SK-N-SH treated with all-trans-retinoic acid at 6 μM for 48 hours (cell line): ENCODE measurements at regions not wholly inside any gene's neighbourhood (a gene's known extent, or its start where the extent isn't known, plus 50 kb on each side); places are given as distances from the start of the nearest gene placed in this dataset.

Experiments used
- ATAC-seq: fragments of 200-7000 bp; cut with Tn5 transposase; 3 replicates; pipeline ENCODE4 v1.9.1; 2020; ENCODE audit warnings: mild to moderate bottlenecking, moderate library complexity
- ARNTL ChIP-seq: fragments of 450-650 bp; formaldehyde crosslinking; IDR thresholded peaks from 2 replicates; pipeline ENCODE4 v1.5.0; 2020; ENCODE audit warnings: low read depth, mild to moderate bottlenecking, moderate library complexity, borderline replicate concordance
- CSDC2 ChIP-seq: fragments of 250-450 bp; sonication (Bioruptor Pico); IDR thresholded peaks from 2 replicates; pipeline ENCODE4 v1.5.0; 2020; ENCODE audit warnings: mild to moderate bottlenecking, moderate library complexity
- ESRRG ChIP-seq: fragments of 250-450 bp; sonication (Bioruptor Pico); IDR thresholded peaks from 2 replicates; pipeline ENCODE4 v1.6.1; 2021; ENCODE audit warnings: mild to moderate bottlenecking
- GLIS3 ChIP-seq: fragments of 250-450 bp; sonication (Bioruptor Pico); IDR thresholded peaks from 2 replicates; pipeline ENCODE4 v1.5.0; 2020; ENCODE audit warnings: mild to moderate bottlenecking, moderate library complexity
- ISL1 ChIP-seq: fragments of 250-450 bp; sonication (Bioruptor Pico); IDR thresholded peaks from 2 replicates; pipeline ENCODE4 v2.1.2; 2022; ENCODE audit warnings: mild to moderate bottlenecking, moderate library complexity
- PPARA ChIP-seq: fragments of 250-450 bp; sonication (Bioruptor Pico); IDR thresholded peaks from 2 replicates; pipeline ENCODE4 v1.5.0; 2020; ENCODE audit warnings: mild to moderate bottlenecking, borderline replicate concordance
- RARB ChIP-seq: fragments of 250-450 bp; sonication (Bioruptor Pico); IDR thresholded peaks from 2 replicates; pipeline ENCODE4 v1.8.0; 2021; ENCODE audit warnings: mild to moderate bottlenecking, moderate library complexity
- SNAI2 ChIP-seq: fragments of 250-450 bp; sonication (Bioruptor Pico); IDR thresholded peaks from 2 replicates; pipeline ENCODE4 v1.5.0; 2020; ENCODE audit warnings: mild to moderate bottlenecking, moderate library complexity
- TCF4 ChIP-seq: fragments of 250-450 bp; sonication (Bioruptor Pico); IDR thresholded peaks from 2 replicates; pipeline ENCODE4 v1.8.0; 2021; ENCODE audit warnings: mild to moderate bottlenecking, moderate library complexity, borderline replicate concordance
- TOX ChIP-seq: fragments of 250-450 bp; sonication (Bioruptor Pico); IDR thresholded peaks from 2 replicates; pipeline ENCODE4 v1.8.0; 2021; ENCODE audit warnings: mild to moderate bottlenecking, moderate library complexity, borderline replicate concordance
- ZC3H10 ChIP-seq: fragments of 250-450 bp; sonication (Bioruptor Pico); IDR thresholded peaks from 2 replicates; pipeline ENCODE4 v1.5.1; 2021; ENCODE audit warnings: mild to moderate bottlenecking, moderate library complexity
- ZFP3 ChIP-seq: fragments of 250-450 bp; sonication (Bioruptor Pico); IDR thresholded peaks from 2 replicates; pipeline ENCODE4 v1.5.0; 2020; ENCODE audit warnings: mild to moderate bottlenecking, moderate library complexity
- ZFP30 ChIP-seq: fragments of 450-650 bp; formaldehyde crosslinking; IDR thresholded peaks from 2 replicates; pipeline ENCODE4 v1.5.0; 2022; ENCODE audit warnings: mild to moderate bottlenecking, moderate library complexity
- ZNF565 ChIP-seq: fragments of 450-650 bp; formaldehyde crosslinking; conservative IDR thresholded peaks from 2 replicates; pipeline ENCODE4 v1.5.0; 2020; ENCODE audit warnings: low read depth, mild to moderate bottlenecking, moderate library complexity
- ZNF70 ChIP-seq: fragments of 450-650 bp; formaldehyde crosslinking; IDR thresholded peaks from 2 replicates; pipeline ENCODE4 v1.5.0; 2020; ENCODE audit warnings: mild to moderate bottlenecking, moderate library complexity
- ZNF8 ChIP-seq: fragments of 450-650 bp; formaldehyde crosslinking; IDR thresholded peaks from 2 replicates; pipeline ENCODE4 v1.5.0; 2020; ENCODE audit warnings: mild to moderate bottlenecking, moderate library complexity
- TF ChIP-seq, protein P1 (sequence below): fragments of 250-450 bp; sonication (Bioruptor Pico); IDR thresholded peaks from 2 replicates; pipeline ENCODE4 v1.8.0; 2020; ENCODE audit warnings: mild to moderate bottlenecking, moderate library complexity, borderline replicate concordance
- TF ChIP-seq, protein P2 (sequence below): fragments of 250-450 bp; sonication (Bioruptor Pico); IDR thresholded peaks from 2 replicates; pipeline ENCODE4 v1.5.1; 2020; ENCODE audit warnings: low read depth, mild to moderate bottlenecking, moderate library complexity
- TF ChIP-seq, protein P3 (sequence below): fragments of 250-450 bp; sonication (Bioruptor Pico); IDR thresholded peaks from 2 replicates; pipeline ENCODE4 v1.5.0; 2020; ENCODE audit warnings: mild to moderate bottlenecking, moderate library complexity
- TF ChIP-seq, protein P4 (sequence below): fragments of 250-450 bp; sonication (Bioruptor Pico); IDR thresholded peaks from 2 replicates; pipeline ENCODE4 v1.5.1; 2021; ENCODE audit warnings: mild to moderate bottlenecking, moderate library complexity

DNA sequence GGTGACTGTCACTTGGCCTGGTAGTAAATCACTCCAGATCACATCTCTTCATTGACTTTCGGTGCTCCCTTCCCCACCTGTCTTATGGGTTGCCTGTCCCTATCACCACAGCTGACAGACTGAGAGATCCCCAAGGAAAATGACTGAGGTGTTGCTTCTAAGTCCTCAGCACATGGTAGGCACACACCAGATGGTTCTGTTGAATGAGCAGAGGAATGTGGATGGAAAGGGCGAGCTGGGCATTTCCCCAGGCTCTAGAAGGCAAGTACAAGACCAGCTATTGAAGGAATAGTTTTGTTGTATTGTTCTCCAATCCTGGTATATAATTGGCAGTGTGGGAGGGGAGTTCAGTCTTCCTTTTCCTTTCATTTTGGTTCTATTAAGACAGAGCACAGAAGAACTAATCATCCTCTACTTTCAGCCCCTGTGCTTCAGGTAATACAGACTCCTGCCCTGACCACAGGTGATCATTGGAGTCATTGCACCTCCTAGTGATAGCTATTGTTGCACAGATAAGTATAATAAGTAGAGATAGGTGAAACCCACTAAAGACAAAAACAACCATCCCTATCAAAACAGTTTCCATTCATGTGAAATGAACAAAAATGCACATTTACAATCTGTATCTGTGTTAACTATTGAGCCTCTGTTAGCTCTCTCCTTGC lies 158.6 kb downstream of the TRAM1L1 start:
- TF ChIP-seq ESRRG (CRISPR knock-in tag) (no peak), GLIS3 (no peak), ZC3H10 (no peak), ZFP3 (no peak), PPARA (CRISPR knock-in tag) (no peak), ZNF565 (CRISPR knock-in tag) (no peak), ZNF8 (no peak), ARNTL (CRISPR knock-in tag) (no peak)
- TF ChIP-seq, protein P1, sequence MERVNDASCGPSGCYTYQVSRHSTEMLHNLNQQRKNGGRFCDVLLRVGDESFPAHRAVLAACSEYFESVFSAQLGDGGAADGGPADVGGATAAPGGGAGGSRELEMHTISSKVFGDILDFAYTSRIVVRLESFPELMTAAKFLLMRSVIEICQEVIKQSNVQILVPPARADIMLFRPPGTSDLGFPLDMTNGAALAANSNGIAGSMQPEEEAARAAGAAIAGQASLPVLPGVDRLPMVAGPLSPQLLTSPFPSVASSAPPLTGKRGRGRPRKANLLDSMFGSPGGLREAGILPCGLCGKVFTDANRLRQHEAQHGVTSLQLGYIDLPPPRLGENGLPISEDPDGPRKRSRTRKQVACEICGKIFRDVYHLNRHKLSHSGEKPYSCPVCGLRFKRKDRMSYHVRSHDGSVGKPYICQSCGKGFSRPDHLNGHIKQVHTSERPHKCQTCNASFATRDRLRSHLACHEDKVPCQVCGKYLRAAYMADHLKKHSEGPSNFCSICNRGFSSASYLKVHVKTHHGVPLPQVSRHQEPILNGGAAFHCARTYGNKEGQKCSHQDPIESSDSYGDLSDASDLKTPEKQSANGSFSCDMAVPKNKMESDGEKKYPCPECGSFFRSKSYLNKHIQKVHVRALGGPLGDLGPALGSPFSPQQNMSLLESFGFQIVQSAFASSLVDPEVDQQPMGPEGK, result no peak
- TF ChIP-seq, protein P2, sequence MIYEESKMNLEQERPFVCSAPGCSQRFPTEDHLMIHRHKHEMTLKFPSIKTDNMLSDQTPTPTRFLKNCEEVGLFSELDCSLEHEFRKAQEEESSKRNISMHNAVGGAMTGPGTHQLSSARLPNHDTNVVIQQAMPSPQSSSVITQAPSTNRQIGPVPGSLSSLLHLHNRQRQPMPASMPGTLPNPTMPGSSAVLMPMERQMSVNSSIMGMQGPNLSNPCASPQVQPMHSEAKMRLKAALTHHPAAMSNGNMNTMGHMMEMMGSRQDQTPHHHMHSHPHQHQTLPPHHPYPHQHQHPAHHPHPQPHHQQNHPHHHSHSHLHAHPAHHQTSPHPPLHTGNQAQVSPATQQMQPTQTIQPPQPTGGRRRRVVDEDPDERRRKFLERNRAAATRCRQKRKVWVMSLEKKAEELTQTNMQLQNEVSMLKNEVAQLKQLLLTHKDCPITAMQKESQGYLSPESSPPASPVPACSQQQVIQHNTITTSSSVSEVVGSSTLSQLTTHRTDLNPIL (CRISPR knock-in tag), result no peak
- no peak for ATAC-seq

DNA sequence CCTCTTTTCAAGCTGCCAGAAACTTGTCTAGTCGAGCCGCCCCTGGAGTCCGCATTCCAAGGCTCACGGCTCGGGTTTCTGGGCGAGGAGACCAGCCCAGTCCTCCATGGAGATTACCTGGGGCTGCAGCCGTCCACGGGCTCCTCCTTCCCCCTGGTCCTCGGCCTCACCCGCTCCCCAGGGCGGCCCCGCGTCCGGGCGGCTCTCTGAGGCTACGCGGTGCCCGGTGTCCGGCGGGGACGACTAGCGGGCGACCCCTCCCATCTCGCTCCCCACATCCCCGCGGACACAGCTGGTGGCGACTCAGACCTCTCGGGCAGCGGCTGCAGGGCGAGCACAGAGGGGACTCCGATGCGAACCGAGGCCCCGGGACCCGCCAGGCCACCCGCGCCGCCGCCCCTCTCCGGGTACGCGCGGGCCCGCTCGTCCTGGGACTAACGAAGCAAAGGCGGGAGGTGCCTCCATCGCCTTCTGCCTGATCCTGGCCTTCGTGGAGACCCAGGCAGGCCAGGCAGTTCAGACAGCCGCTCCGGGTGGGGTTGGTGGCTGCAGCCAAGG lies 159.4 kb downstream of the TRAM1L1 start:
- TF ChIP-seq, protein P3, sequence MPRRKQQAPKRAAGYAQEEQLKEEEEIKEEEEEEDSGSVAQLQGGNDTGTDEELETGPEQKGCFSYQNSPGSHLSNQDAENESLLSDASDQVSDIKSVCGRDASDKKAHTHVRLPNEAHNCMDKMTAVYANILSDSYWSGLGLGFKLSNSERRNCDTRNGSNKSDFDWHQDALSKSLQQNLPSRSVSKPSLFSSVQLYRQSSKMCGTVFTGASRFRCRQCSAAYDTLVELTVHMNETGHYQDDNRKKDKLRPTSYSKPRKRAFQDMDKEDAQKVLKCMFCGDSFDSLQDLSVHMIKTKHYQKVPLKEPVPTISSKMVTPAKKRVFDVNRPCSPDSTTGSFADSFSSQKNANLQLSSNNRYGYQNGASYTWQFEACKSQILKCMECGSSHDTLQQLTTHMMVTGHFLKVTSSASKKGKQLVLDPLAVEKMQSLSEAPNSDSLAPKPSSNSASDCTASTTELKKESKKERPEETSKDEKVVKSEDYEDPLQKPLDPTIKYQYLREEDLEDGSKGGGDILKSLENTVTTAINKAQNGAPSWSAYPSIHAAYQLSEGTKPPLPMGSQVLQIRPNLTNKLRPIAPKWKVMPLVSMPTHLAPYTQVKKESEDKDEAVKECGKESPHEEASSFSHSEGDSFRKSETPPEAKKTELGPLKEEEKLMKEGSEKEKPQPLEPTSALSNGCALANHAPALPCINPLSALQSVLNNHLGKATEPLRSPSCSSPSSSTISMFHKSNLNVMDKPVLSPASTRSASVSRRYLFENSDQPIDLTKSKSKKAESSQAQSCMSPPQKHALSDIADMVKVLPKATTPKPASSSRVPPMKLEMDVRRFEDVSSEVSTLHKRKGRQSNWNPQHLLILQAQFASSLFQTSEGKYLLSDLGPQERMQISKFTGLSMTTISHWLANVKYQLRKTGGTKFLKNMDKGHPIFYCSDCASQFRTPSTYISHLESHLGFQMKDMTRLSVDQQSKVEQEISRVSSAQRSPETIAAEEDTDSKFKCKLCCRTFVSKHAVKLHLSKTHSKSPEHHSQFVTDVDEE (CRISPR knock-in tag), result no peak
- TF ChIP-seq ISL1, result no peak
- no peak for TF ChIP-seq ESRRG (CRISPR knock-in tag)
- no peak for TF ChIP-seq ZC3H10
- TF ChIP-seq ZNF565 (CRISPR knock-in tag), result no peak
- TF ChIP-seq CSDC2 (CRISPR knock-in tag), result no peak
- no peak for TF ChIP-seq PPARA (CRISPR knock-in tag)
- no peak for TF ChIP-seq TCF4 (CRISPR knock-in tag)
- no peak for TF ChIP-seq ZNF8
- TF ChIP-seq, protein P2 (CRISPR knock-in tag), result no peak
- no peak for TF ChIP-seq ARNTL (CRISPR knock-in tag)
- TF ChIP-seq, protein P4, sequence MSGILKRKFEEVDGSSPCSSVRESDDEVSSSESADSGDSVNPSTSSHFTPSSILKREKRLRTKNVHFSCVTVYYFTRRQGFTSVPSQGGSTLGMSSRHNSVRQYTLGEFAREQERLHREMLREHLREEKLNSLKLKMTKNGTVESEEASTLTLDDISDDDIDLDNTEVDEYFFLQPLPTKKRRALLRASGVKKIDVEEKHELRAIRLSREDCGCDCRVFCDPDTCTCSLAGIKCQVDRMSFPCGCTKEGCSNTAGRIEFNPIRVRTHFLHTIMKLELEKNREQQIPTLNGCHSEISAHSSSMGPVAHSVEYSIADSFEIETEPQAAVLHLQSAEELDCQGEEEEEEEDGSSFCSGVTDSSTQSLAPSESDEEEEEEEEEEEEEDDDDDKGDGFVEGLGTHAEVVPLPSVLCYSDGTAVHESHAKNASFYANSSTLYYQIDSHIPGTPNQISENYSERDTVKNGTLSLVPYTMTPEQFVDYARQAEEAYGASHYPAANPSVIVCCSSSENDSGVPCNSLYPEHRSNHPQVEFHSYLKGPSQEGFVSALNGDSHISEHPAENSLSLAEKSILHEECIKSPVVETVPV (CRISPR knock-in tag), result no peak
- TF ChIP-seq RARB, result no peak
- no peak for TF ChIP-seq TOX (CRISPR knock-in tag)
- TF ChIP-seq ZNF70, result no peak
- no peak for TF ChIP-seq SNAI2
- TF ChIP-seq ZFP3, result no peak
- no peak for TF ChIP-seq ZFP30 (CRISPR knock-in tag)
- TF ChIP-seq, protein P1, result no peak
- TF ChIP-seq GLIS3, result no peak

More for the DNA sequence above, 159.4 kb downstream of the TRAM1L1 start:
- peak; percentile 71 for ATAC-seq
